LHCN-M2 (cell line): ENCODE measurements at regions not wholly inside any gene's neighbourhood (a gene's known extent, or its start where the extent isn't known, plus 50 kb on each side); places are given as distances from the start of the nearest gene placed in this dataset.
"Not testable (repeated sequence)": the region's sequence is repeated elsewhere in the genome, so short reads cannot be mapped to it uniquely, and the experiment has no call there.

Experiments used
- DNase-seq: peaks from one replicate; pipeline ENCODE4 v3.0.0-alpha.2; 2012; ENCODE audit warnings: low read depth

- not testable (repeated sequence) for DNase-seq
These were observed 50.5 kb upstream of the MED13L start for GRCh38 chr12:116327992-116328391.

GRCh38 chr12:116331876-116332275, 54.4 kb upstream of the MED13L start:
- no peak for DNase-seq

- DNase-seq = no peak
These were observed 55.4 kb upstream of the MED13L start for GRCh38 chr12:116332705-116333380.

GRCh38 chr12:116333402-116333801, 55.9 kb upstream of the MED13L start:
- DNase-seq = no peak

GRCh38 chr12:116336542-116337065, 59.1 kb upstream of the MED13L start:
- DNase-seq = no peak

GRCh38 chr12:116337312-116337711, 59.8 kb upstream of the MED13L start:
- no peak for DNase-seq

- no peak for DNase-seq
These were observed 60.8 kb upstream of the MED13L start for GRCh38 chr12:116338064-116338846.

GRCh38 chr12:116339062-116339461, 61.6 kb upstream of the MED13L start:
- no peak for DNase-seq

- DNase-seq = no peak
These were observed 62.4 kb upstream of the MED13L start for GRCh38 chr12:116339800-116340371.

GRCh38 chr12:116343331-116343884, 65.9 kb upstream of the MED13L start:
- peak; percentile 73 for DNase-seq

GRCh38 chr12:116346222-116346621, 68.7 kb upstream of the MED13L start:
- no peak for DNase-seq

GRCh38 chr12:116346741-116347140, 69.2 kb upstream of the MED13L start:
- peak; percentile 79 for DNase-seq

- no peak for DNase-seq
These were observed 69.8 kb upstream of the MED13L start for GRCh38 chr12:116347265-116347664.

- no peak for DNase-seq
These were observed 74.9 kb upstream of the MED13L start for GRCh38 chr12:116352315-116352835.

- DNase-seq = no peak
These were observed 76.5 kb upstream of the MED13L start for GRCh38 chr12:116353958-116354357.

GRCh38 chr12:116354534-116354933, 77.0 kb upstream of the MED13L start:
- DNase-seq = no peak

- no peak for DNase-seq
These were observed 77.7 kb upstream of the MED13L start for GRCh38 chr12:116354950-116355783.

- DNase-seq = no peak
These were observed 81.0 kb upstream of the MED13L start for GRCh38 chr12:116358536-116358892.

- DNase-seq = peak; percentile 93
These were observed 81.6 kb upstream of the MED13L start for GRCh38 chr12:116358893-116359761.
